Uterus (tissue), 2 donors: ENCODE measurements at regions not wholly inside any gene's neighbourhood (a gene's known extent, or its start where the extent isn't known, plus 50 kb on each side); places are given as distances from the start of the nearest gene placed in this dataset.

Source experiments
- CTCF ChIP-seq, 4 experiments: fragments of 200-600 bp in 2 of 4; fragments of 450-650 bp in 2 of 4; sonication (generic) in 2 of 4; IDR thresholded peaks; one replicate each; pipeline ENCODE4 v1.5.1; 2016 to 2019; ENCODE audit warnings: antibody characterized with exemption in 4 of 4, mild to moderate bottlenecking in 2 of 4, moderate library complexity in 1 of 4
- POLR2A ChIP-seq, 2 donors: fragments of 450-650 bp; IDR thresholded peaks; one replicate each; pipeline ENCODE4 v1.6.1; 2016; ENCODE audit warnings: antibody characterized with exemption in 2 of 2, mild to moderate bottlenecking in 1 of 2, moderate library complexity in 1 of 2

- TF ChIP-seq POLR2A (IDR thresholded peaks at IDR 0.05): no peak
- TF ChIP-seq CTCF (IDR thresholded peaks at IDR 0.05): no peak
Observed at GRCh38 chr13:89903115-89903514, 1444.4 kb upstream of the MIR17HG start.
